A673 (cell line): ENCODE measurements at regions not wholly inside any gene's neighbourhood (a gene's known extent, or its start where the extent isn't known, plus 50 kb on each side); places are given as distances from the start of the nearest gene placed in this dataset.

Experiments used
- CTCF ChIP-seq: fragments of 300-800, 200-600 bp; sonication (generic); conservative IDR thresholded peaks from 2 replicates; pipeline ENCODE4 v1.5.1; 2017; ENCODE audit warnings: low read depth, mild to moderate bottlenecking, antibody characterized with exemption, low read length, moderate library complexity, mixed read lengths
- EZH2 ChIP-seq: fragments of 200-600 bp; sonication (generic); IDR thresholded peaks from 2 replicates; pipeline ENCODE4 v1.6.1; 2017; ENCODE audit warnings: borderline replicate concordance, low read depth, mild to moderate bottlenecking, mixed read lengths, antibody characterized with exemption, low read length; ENCODE audit not compliant: poor library complexity, severe bottlenecking

GRCh38 chr11:28505232-28505631 lies 397.0 kb downstream of the METTL15 start:
- TF ChIP-seq CTCF (no peak), EZH2 (no peak)
